ENCODE measurements at regions not wholly inside any gene's neighbourhood (a gene's known extent, or its start where the extent isn't known, plus 50 kb on each side); places are given as distances from the start of the nearest gene placed in this dataset.

- Mint-ChIP-seq H3K27ac (no peak overlapping the region), H3K36me3 (no peaks in the 10 kb centered on the region), H3K4me3 (no peak overlapping the region), H3K9me3 (peaks cover 10% of the 10 kb centered on the region), H3K4me1 (peaks cover 8% of the 10 kb centered on the region), H3K27me3 (ENCODE audit: low read depth) (no peaks in the 10 kb centered on the region)
- CTCF ChIA-PET = interaction anchor here (0.7 kb wide), 1 partner anchor 1496 kb away, joined by 3 read pairs; no protein-coding TSS in a partner anchor
- POLR2A ChIA-PET = no interaction called here
- ATAC-seq (no peak), DNase-seq (ENCODE audit: low spot score) (no peak)
- no peak for TF ChIP-seq MYBL2 (CRISPR knock-in tag; IDR thresholded peaks at IDR 0.05)
- TF ChIP-seq IRF2 (CRISPR knock-in tag; IDR thresholded peaks at IDR 0.05; ENCODE audit: borderline replicate concordance, low read depth) = no peak
- TF ChIP-seq NR2C2 (CRISPR knock-in tag; IDR thresholded peaks at IDR 0.05) = no peak
- no peak for TF ChIP-seq RORB (CRISPR knock-in tag; IDR thresholded peaks at IDR 0.05)
- TF ChIP-seq NFE2L1 (CRISPR knock-in tag; IDR thresholded peaks at IDR 0.05) = no peak
- no peak for TF ChIP-seq SP1 (CRISPR knock-in tag; conservative IDR thresholded peaks at IDR 0.05)
- no peak for TF ChIP-seq GABPB1 (CRISPR knock-in tag; IDR thresholded peaks at IDR 0.05)
- TF ChIP-seq, protein P1, sequence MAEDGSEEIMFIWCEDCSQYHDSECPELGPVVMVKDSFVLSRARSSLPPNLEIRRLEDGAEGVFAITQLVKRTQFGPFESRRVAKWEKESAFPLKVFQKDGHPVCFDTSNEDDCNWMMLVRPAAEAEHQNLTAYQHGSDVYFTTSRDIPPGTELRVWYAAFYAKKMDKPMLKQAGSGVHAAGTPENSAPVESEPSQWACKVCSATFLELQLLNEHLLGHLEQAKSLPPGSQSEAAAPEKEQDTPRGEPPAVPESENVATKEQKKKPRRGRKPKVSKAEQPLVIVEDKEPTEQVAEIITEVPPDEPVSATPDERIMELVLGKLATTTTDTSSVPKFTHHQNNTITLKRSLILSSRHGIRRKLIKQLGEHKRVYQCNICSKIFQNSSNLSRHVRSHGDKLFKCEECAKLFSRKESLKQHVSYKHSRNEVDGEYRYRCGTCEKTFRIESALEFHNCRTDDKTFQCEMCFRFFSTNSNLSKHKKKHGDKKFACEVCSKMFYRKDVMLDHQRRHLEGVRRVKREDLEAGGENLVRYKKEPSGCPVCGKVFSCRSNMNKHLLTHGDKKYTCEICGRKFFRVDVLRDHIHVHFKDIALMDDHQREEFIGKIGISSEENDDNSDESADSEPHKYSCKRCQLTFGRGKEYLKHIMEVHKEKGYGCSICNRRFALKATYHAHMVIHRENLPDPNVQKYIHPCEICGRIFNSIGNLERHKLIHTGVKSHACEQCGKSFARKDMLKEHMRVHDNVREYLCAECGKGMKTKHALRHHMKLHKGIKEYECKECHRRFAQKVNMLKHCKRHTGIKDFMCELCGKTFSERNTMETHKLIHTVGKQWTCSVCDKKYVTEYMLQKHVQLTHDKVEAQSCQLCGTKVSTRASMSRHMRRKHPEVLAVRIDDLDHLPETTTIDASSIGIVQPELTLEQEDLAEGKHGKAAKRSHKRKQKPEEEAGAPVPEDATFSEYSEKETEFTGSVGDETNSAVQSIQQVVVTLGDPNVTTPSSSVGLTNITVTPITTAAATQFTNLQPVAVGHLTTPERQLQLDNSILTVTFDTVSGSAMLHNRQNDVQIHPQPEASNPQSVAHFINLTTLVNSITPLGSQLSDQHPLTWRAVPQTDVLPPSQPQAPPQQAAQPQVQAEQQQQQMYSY (CRISPR knock-in tag; IDR thresholded peaks at IDR 0.05) = no peak
- TF ChIP-seq ZNF512 (CRISPR knock-in tag; IDR thresholded peaks at IDR 0.05; ENCODE audit: borderline replicate concordance) = no peak
- no peak for TF ChIP-seq FOXK1 (CRISPR knock-in tag; IDR thresholded peaks at IDR 0.05)
These were observed 329.8 kb upstream of the SGO1 start for GRCh38 chr3:20515834-20516233.

GRCh38 chr3:20511863-20512505, 326.0 kb upstream of the SGO1 start:
- Mint-ChIP-seq H3K4me1 (peaks cover 9% of the 10 kb centered on the region), H3K9me3 (peaks cover 3% of the 10 kb centered on the region; the same call in 1 of the 2 replicates), H3K4me3 (no peak overlapping the region), H3K27ac (no peak overlapping the region), H3K27me3 (ENCODE audit: low read depth) (no peaks in the 10 kb centered on the region), H3K36me3 (no peaks in the 10 kb centered on the region)
- ChIA-PET POLR2A (no interaction called here), CTCF (interaction anchor here (0.7 to 1.7 kb wide), 10 partner anchors 17 to 418 kb away, joined by 3 to 6 read pairs (median 3); no protein-coding TSS in a partner anchor)
- ATAC-seq (peak; percentile 100), DNase-seq (ENCODE audit: low spot score) (peak; percentile 18)
- TF ChIP-seq JUN (CRISPR knock-in tag; IDR thresholded peaks at IDR 0.05) = no peak
- TF ChIP-seq, protein P2, sequence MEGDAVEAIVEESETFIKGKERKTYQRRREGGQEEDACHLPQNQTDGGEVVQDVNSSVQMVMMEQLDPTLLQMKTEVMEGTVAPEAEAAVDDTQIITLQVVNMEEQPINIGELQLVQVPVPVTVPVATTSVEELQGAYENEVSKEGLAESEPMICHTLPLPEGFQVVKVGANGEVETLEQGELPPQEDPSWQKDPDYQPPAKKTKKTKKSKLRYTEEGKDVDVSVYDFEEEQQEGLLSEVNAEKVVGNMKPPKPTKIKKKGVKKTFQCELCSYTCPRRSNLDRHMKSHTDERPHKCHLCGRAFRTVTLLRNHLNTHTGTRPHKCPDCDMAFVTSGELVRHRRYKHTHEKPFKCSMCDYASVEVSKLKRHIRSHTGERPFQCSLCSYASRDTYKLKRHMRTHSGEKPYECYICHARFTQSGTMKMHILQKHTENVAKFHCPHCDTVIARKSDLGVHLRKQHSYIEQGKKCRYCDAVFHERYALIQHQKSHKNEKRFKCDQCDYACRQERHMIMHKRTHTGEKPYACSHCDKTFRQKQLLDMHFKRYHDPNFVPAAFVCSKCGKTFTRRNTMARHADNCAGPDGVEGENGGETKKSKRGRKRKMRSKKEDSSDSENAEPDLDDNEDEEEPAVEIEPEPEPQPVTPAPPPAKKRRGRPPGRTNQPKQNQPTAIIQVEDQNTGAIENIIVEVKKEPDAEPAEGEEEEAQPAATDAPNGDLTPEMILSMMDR (IDR thresholded peaks at IDR 0.05) = peak; percentile 38; the same call in 1 of the 2 replicates

DNA sequence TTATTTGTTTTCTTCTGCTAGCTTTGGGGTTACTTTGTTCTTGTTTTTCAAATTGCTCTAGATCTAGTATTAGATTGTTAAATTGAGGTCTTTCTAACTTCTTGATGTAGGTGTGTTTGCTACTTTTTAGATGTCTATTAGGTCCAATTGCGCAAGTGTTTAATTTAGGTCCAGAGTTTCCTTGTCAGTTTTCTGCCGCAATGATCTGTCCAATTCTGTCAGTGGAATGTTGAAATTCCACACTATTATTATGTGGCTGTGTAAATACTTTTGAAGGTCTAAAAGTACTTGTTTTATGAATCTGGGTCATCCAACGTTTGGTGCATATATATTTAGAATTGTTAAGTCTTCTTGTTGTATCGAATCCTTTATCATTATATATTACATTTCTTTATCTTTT, 324.4 kb upstream of the SGO1 start:
- H3K36me3 Mint-ChIP-seq = no peaks in the 10 kb centered on the region
- TF ChIP-seq ZNF396 (CRISPR knock-in tag; IDR thresholded peaks at IDR 0.05; ENCODE audit: borderline replicate concordance) = no peak
- TF ChIP-seq FOXK1 (CRISPR knock-in tag; IDR thresholded peaks at IDR 0.05) = no peak
- H3K4me1 Mint-ChIP-seq = peaks cover 9% of the 10 kb centered on the region
- peaks cover 5% of the 10 kb centered on the region for H3K9me3 Mint-ChIP-seq
- CTCF ChIA-PET = interaction anchor here (1.0 to 1.5 kb wide), 2 partner anchors 284 kb away, joined by 3 read pairs; no protein-coding TSS in a partner anchor
- no peak for ATAC-seq
- no peak overlapping the region for H3K4me3 Mint-ChIP-seq
- H3K27ac Mint-ChIP-seq = no peak overlapping the region
- POLR2A ChIA-PET = no interaction called here
- no peak for DNase-seq (ENCODE audit: low spot score)
- no peaks in the 10 kb centered on the region for H3K27me3 Mint-ChIP-seq (ENCODE audit: low read depth)
